ENCODE measurements at regions not wholly inside any gene's neighbourhood (a gene's known extent, or its start where the extent isn't known, plus 50 kb on each side); places are given as distances from the start of the nearest gene placed in this dataset.

GRCh38 chr14:66143387-66144112 lies 342.6 kb upstream of the CCDC196 start:
- Mint-ChIP-seq H3K4me1 (ENCODE audit: low read depth) (no peaks in the 10 kb centered on the region), H3K27me3 (ENCODE audit: low read depth) (no peaks in the 10 kb centered on the region), H3K36me3 (ENCODE audit: low read depth) (peaks cover 1% of the 10 kb centered on the region), H3K9me3 (ENCODE audit: low read depth) (peaks cover 26% of the 10 kb centered on the region), H3K4me3 (ENCODE audit: unreplicated experiment) (no peak overlapping the region), H3K27ac (ENCODE audit: unreplicated experiment) (no peak overlapping the region)
- DNase-seq (ENCODE audit: low spot score), result no peak
- no peak for TF ChIP-seq CTCF (IDR thresholded peaks at IDR 0.05)

- no peak for DNase-seq (ENCODE audit: low spot score)
- no peak overlapping the region for H3K27ac Mint-ChIP-seq (ENCODE audit: unreplicated experiment)
- no peaks in the 10 kb centered on the region for H3K4me1 Mint-ChIP-seq (ENCODE audit: low read depth)
Measured at GRCh38 chr14:66152302-66152701, 333.9 kb upstream of the CCDC196 start.

DNA sequence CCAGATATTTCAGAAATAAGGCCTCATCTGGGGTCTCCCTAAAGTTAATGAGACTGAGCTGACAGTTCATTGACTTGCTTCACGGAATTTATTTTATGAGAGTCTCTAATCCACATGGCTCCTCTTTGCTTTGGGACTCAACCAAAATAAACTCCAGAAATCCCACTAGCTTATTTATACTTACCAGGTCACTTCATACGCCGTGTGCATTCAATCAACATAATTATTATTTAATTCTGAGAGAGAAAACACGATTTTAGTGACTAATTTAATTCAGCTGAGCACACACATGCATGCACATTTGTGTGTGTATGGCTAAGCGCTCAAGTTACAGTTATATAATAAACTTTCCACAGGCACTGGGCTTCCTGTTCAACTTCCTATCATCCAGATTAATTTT lies 333.4 kb upstream of the CCDC196 start:
- Mint-ChIP-seq H3K27ac (ENCODE audit: unreplicated experiment) (no peak overlapping the region), H3K4me3 (ENCODE audit: unreplicated experiment) (no peak overlapping the region), H3K27me3 (ENCODE audit: low read depth) (no peaks in the 10 kb centered on the region), H3K9me3 (ENCODE audit: low read depth) (peaks cover 11% of the 10 kb centered on the region), H3K4me1 (ENCODE audit: low read depth) (no peaks in the 10 kb centered on the region), H3K36me3 (ENCODE audit: low read depth) (no peaks in the 10 kb centered on the region)
- DNase-seq (ENCODE audit: low spot score), result no peak
- TF ChIP-seq CTCF (IDR thresholded peaks at IDR 0.05), result no peak

More at GRCh38 chr14:66152302-66152701, 333.9 kb upstream of the CCDC196 start:
- Mint-ChIP-seq H3K36me3 (ENCODE audit: low read depth) (peaks cover under 1% of the 10 kb centered on the region), H3K9me3 (ENCODE audit: low read depth) (peaks cover 12% of the 10 kb centered on the region), H3K27me3 (ENCODE audit: low read depth) (no peaks in the 10 kb centered on the region), H3K4me3 (ENCODE audit: unreplicated experiment) (no peak overlapping the region)
- TF ChIP-seq CTCF (IDR thresholded peaks at IDR 0.05), result no peak

DNA sequence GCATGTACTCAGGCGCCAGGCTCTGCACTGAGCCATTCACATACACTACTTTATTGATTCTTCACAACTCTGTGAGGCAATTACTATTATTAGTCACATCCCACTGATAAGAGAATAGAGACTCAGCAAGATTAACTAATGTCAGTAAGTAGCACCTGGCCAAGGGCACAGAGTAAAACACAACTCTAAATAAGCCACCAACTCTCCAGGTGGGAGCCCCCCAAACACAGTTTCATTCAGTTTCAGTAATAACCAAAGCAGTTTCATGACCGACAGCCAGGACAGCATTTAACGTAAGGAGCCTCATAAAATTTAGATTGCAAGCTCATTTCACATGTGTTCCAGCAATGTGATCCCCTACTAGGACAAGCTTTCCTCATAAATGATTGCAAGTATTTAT lies 323.1 kb upstream of the CCDC196 start:
- H3K27ac Mint-ChIP-seq (ENCODE audit: unreplicated experiment), result no peak overlapping the region
- peaks cover 2% of the 10 kb centered on the region for H3K9me3 Mint-ChIP-seq (ENCODE audit: low read depth)
- peaks cover 3% of the 10 kb centered on the region for H3K27me3 Mint-ChIP-seq (ENCODE audit: low read depth)
- no peak for TF ChIP-seq CTCF (IDR thresholded peaks at IDR 0.05)
- H3K4me1 Mint-ChIP-seq (ENCODE audit: low read depth), result no peaks in the 10 kb centered on the region
- H3K4me3 Mint-ChIP-seq (ENCODE audit: unreplicated experiment), result no peak overlapping the region
- no peaks in the 10 kb centered on the region for H3K36me3 Mint-ChIP-seq (ENCODE audit: low read depth)
- DNase-seq (ENCODE audit: low spot score), result no peak

- Mint-ChIP-seq H3K9me3 (ENCODE audit: low read depth) (peaks cover 2% of the 10 kb centered on the region), H3K36me3 (ENCODE audit: low read depth) (no peaks in the 10 kb centered on the region), H3K4me3 (ENCODE audit: unreplicated experiment) (no peak overlapping the region), H3K27me3 (ENCODE audit: low read depth) (peaks cover 5% of the 10 kb centered on the region), H3K27ac (ENCODE audit: unreplicated experiment) (no peak overlapping the region), H3K4me1 (ENCODE audit: low read depth) (no peaks in the 10 kb centered on the region)
- TF ChIP-seq CTCF (IDR thresholded peaks at IDR 0.05), result no peak
- DNase-seq (ENCODE audit: low spot score), result no peak
Measured at GRCh38 chr14:66165337-66165736, 320.8 kb upstream of the CCDC196 start.

All from chondrocyte (in vitro differentiated cells).